GM19468 (cell line): ENCODE measurements at regions not wholly inside any gene's neighbourhood (a gene's known extent, or its start where the extent isn't known, plus 50 kb on each side); places are given as distances from the start of the nearest gene placed in this dataset.
"Not testable (repeated sequence)": the region's sequence is repeated elsewhere in the genome, so short reads cannot be mapped to it uniquely, and the experiment has no call there.

Experiments
- ATAC-seq: cut with Tn5 transposase; IDR thresholded peaks from one replicate; pipeline ENCODE4 v1.9.1; 2021; ENCODE audit warnings: mild to moderate bottlenecking, moderate library complexity, moderate number of reproducible peaks; ENCODE audit not compliant: unreplicated experiment; ENCODE audit errors: extremely low read depth

GRCh38 chr2:83251321-83251872 lies 1207.7 kb downstream of the SUCLG1 start:
- ATAC-seq, result no peak

DNA sequence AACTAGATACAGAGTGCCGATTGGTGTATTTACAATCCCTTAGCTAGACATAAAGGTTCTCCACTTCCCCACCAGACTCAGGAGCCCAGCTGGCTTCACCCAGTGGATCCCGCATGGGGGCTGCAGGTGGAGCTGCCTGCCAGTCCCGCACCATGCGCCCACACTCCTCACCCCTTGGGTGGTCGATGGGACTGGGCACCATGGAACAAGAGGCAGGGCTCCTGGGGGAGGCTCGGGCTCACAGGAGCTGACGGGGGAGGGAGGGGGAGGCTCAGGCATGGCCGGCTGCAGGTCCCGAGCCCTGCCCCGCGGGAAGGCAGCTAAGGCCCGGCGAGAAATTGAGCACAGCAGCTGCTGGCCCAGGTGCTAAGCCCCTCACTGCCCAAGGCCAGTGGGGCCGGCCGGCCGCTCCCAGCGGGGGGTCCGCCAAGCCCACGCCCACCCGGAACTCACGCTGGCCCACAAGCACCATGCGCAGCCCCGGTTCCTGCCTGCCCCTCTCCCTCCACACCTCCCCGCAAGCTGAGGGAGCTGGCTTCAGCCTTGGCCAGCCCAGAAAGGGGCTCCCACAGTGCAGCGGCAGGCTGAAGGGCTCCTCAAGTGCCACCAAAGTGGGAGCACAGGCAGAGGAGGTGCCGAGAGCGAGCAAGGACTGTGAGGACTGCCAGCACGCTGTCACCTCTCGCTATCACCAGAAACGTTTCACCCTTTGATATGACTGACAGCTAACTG lies 1213.1 kb downstream of the SUCLG1 start:
- not testable (repeated sequence) for ATAC-seq

GRCh38 chr2:83240611-83241010 lies 1218.5 kb downstream of the SUCLG1 start:
- ATAC-seq, result no peak

DNA sequence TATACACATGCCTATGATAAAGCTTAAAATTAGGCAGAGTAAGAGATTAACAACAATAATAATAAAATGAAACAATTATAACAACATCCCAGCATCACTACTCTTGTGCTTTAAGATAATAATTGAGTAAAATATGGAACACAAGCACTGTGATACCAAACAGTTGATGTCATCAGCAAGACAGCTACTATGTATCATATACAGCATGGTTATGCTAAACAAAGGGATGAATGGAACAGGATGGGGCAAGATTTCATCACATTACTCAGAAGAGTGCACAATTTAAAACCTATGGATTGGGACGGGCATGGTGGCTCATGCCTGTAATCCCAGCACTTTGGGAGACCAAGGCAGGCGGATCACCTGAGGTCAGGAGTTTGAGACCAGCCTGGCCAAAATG lies 1221.0 kb downstream of the SUCLG1 start:
- ATAC-seq, result no peak

- no peak for ATAC-seq
These were observed 1224.8 kb downstream of the SUCLG1 start for GRCh38 chr2:83234246-83234645.

- ATAC-seq, result no peak
These were observed 1225.3 kb downstream of the SUCLG1 start for GRCh38 chr2:83233781-83234180.

DNA sequence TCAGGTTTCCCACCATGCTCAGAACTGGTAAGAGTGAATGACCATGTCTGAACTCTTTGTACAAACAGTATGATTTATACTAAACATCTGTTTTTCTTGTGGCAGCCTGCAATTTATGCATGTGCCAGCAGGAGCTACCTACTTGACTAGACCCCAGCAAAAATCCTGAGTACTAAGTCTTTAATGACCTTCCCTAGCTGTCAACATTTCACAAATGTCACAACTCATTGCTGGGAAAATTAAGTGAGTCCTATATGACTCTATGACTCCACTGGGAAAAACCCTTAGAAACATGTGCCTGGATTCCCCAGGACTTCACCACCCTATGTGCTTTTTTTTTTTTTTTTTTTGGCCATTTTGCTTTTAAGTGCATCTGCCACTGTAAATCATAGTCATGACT lies 1225.8 kb downstream of the SUCLG1 start:
- ATAC-seq, result no peak

GRCh38 chr2:83229443-83229842 lies 1229.6 kb downstream of the SUCLG1 start:
- no peak for ATAC-seq

DNA sequence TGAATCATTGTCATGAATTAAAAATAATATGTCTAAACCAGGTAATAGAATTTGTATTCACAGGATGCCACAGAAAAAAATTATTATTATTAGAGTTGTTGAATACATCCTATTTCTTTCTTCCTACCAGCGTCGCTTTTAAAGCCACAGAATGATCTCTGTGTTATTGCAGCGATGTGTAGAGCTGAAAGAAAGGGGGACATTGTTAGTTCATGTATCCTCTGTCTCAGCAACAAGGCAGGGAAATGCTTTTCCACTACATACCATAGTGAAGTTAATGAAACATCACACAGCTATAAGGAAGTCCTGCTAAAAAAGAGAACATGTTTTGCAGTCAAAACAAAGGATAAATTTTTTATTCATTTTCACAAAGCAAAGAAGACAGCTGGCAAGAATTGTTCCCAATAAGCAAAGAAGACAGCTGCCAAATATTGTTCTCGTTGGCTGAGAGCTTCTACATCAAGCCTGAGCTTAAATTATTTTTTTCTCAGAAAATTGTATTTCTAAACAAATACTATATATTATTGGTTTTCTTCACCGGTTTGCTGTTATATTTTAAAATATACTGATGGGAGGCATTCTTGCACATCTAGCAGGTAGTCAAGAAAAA lies 1234.4 kb downstream of the SUCLG1 start:
- ATAC-seq, result no peak

GRCh38 chr2:83221258-83221657 lies 1237.8 kb downstream of the SUCLG1 start:
- no peak for ATAC-seq

DNA sequence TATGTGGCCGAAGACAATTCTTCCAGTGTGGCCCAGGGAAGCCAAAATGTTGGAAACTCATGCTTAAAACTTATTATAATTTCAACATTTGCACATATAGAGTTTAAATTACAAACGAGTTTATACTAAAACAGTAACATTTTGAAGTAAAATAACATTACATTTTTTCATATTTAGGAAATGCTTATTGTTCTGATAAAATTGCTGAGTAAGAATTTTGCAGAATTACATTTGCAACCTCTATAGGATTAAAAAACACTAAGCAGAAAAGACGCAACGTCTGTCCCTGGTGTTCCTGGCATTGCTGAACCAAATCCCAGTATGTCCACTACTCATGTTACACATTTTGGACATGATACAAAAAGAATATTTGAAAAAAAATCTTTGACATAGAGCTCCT lies 1241.2 kb downstream of the SUCLG1 start:
- ATAC-seq, result no peak

- ATAC-seq, result no peak
These were observed 1262.9 kb downstream of the SUCLG1 start for GRCh38 chr2:83196225-83196624.

DNA sequence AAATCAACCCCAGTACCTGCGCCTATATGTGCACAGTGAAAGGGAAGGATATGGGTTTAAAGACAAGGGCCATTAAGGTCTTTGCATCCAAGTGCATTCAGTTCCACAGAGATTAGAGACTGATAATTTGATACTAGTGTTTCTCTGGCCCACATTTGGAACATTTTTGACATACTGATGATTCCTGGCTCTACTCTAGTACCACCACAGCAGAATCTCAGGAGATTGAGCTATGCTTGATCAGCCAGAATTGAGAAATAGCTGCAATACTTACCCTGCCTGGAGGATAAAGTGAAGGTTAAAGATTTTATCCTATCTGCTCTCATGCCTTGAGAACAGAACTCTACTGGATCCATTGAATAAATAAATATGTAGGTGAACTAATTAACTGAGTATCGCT lies 1267.8 kb downstream of the SUCLG1 start:
- no peak for ATAC-seq

DNA sequence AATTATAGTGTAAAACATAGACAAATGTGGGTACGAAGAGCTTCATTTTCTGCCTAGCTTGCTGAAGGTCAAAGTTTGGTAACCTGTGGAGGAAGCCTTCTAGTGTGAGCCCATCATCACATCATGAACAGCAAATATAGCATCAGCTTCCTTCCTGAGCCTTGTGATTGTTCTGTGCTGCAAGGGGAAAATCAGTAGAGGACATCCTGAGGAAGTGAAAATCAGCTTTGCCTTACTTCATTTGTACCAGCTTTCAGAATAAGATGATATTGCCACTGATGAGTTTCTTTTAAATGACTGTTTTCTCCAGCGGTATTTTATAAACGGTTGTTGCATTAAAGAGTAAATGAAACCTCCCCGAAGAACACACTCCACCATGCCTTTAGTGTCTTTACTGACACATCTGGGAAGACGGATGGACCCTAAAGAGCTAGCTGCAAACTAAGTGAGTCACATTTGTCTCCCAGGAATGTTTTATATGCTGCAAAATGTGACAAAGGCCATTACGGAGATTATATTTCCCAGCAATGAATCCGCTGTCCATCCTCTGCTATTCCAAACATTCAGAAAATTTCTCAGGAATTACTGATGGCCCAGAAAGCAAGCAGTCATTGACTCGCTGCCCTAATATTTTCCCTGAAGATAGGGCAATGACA lies 1272.8 kb downstream of the SUCLG1 start:
- no peak for ATAC-seq

DNA sequence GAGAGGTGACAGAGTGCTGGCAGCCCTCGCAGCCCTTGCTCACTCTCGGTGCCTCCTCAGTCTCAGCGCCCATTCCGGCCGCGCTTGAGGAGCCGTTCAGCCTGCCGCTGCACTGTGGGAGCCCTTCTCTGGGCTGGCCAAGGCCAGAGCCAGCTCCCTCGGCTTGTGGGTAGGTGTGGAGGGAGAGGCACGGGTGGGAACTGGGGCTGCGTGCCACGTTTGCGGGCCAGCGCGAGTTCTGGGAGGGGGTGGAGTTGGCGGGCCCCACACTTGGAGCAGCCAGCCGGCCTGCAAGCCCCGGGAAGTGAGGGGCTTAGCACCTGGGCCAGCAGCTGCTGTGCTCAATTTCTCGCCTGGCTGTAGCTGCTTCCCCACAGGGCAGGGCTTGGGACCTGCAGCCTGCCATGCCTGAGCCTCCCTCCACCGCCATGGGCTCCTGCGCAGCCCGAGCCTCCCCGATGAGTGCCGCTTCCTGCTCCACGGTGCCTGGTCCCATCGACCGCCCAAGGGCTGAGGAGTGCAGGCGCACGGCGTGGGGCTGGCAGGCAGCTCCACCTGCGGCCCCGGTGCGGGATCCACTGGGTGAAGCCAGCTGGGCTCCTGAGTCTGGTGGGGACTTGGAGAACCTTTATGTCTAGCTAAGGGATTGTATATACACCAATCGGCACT lies 1278.1 kb downstream of the SUCLG1 start:
- not testable (repeated sequence) for ATAC-seq

GRCh38 chr2:83176539-83176938 lies 1282.5 kb downstream of the SUCLG1 start:
- ATAC-seq, result no peak

DNA sequence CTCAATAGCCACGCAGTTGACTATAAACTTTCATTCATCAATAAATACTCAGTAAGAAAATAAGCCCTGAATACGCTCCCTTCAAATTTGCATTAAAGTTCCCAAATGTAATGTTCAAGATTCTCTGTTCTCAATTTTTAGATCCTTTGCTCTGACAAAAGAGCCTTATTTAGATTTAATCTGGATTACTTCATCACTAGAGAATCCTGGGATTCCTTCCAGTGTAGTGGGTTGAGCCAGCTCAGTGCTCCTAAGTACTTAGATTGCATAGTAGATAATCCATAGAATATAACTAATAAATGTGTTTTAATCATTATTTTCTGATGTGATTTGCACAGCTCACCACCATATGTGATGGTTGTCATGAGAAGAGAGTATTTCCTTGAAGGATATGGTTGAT lies 1286.2 kb downstream of the SUCLG1 start:
- no peak for ATAC-seq

DNA sequence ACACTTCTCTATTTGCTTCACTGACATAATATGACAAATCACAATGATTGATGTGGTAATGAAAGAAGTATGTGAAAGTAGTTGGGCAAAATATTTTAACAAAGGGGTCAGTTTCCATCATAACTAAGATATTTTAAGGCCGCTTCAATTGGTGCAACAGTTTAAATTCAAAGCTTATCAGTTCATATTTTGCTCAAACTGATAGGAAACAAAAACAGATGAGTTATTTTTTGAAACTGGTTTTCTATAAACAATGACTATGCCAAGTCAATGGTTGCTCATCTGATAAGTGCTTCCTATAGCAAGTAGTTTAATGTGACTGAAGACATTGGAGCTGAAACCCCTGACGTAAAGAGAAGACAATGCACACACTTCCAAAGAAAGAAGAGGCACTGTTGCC lies 1290.7 kb downstream of the SUCLG1 start:
- ATAC-seq, result no peak

GRCh38 chr2:83162421-83162820 lies 1296.7 kb downstream of the SUCLG1 start:
- no peak for ATAC-seq

DNA sequence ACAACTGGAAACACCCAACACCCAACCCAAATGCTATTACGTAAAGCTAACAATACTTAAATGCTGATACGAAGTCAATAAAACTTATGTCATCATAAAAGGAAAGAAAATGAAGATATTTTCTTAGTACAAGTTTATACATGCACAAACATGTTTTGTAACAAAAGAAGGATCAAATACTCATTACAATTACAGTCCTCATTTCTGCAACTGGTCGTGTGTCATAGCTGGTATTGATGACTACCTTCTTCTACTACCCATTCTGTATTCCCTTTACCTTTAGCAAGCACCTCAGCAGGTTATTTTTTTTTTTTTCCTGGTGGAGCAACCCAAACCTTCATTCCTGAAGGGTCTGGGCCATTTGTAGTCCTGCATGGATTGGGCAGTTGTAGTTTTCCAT lies 1298.5 kb downstream of the SUCLG1 start:
- no peak for ATAC-seq

- ATAC-seq, result no peak
These were observed 1303.3 kb downstream of the SUCLG1 start for GRCh38 chr2:83155826-83156225.
